NCI-H2196 (cell line): ENCODE measurements at regions not wholly inside any gene's neighbourhood (a gene's known extent, or its start where the extent isn't known, plus 50 kb on each side); places are given as distances from the start of the nearest gene placed in this dataset.
"Not testable (repeated sequence)": the region's sequence is repeated elsewhere in the genome, so short reads cannot be mapped to it uniquely, and the experiment has no call there.

Source experiments
- DNase-seq: peaks from one replicate; lab custom pipeline; 2025; ENCODE audit not compliant: unreplicated experiment; lab: John Stamatoyannopoulos, UW

GRCh38 chr12:131333621-131334440 is 377.1 kb upstream of the SFSWAP start:
- DNase-seq, result no peak

- DNase-seq, result no peak
Observed at GRCh38 chr12:131334835-131335234, 376.1 kb upstream of the SFSWAP start.

- no peak for DNase-seq
Observed at GRCh38 chr12:131335456-131335855, 375.4 kb upstream of the SFSWAP start.

GRCh38 chr12:131337861-131338260 is 373.0 kb upstream of the SFSWAP start:
- not testable (repeated sequence) for DNase-seq

GRCh38 chr12:131340616-131341210 is 370.2 kb upstream of the SFSWAP start:
- no peak for DNase-seq

- DNase-seq, result not testable (repeated sequence)
Observed at GRCh38 chr12:131341608-131342007, 369.3 kb upstream of the SFSWAP start.

- not testable (repeated sequence) for DNase-seq
Observed at GRCh38 chr12:131343436-131343835, 367.5 kb upstream of the SFSWAP start.

- not testable (repeated sequence) for DNase-seq
Observed at GRCh38 chr12:131344715-131345520, 366.0 kb upstream of the SFSWAP start.

- DNase-seq, result no peak
Observed at GRCh38 chr12:131345521-131346436, 365.1 kb upstream of the SFSWAP start.

- DNase-seq, result no peak
Observed at GRCh38 chr12:131346555-131347344, 364.1 kb upstream of the SFSWAP start.

GRCh38 chr12:131347345-131347714 is 363.6 kb upstream of the SFSWAP start:
- DNase-seq, result no peak

- DNase-seq, result no peak
Observed at GRCh38 chr12:131347732-131348131, 363.2 kb upstream of the SFSWAP start.

- no peak for DNase-seq
Observed at GRCh38 chr12:131348231-131348630, 362.7 kb upstream of the SFSWAP start.

- DNase-seq, result no peak
Observed at GRCh38 chr12:131348646-131349045, 362.2 kb upstream of the SFSWAP start.

- DNase-seq, result no peak
Observed at GRCh38 chr12:131349397-131350127, 361.3 kb upstream of the SFSWAP start.

- no peak for DNase-seq
Observed at GRCh38 chr12:131350943-131351318, 360.0 kb upstream of the SFSWAP start.

- DNase-seq, result no peak
Observed at GRCh38 chr12:131351319-131352028, 359.4 kb upstream of the SFSWAP start.

- no peak for DNase-seq
Observed at GRCh38 chr12:131352296-131352900, 358.5 kb upstream of the SFSWAP start.
